ENCODE measurements at regions not wholly inside any gene's neighbourhood (a gene's known extent, or its start where the extent isn't known, plus 50 kb on each side); places are given as distances from the start of the nearest gene placed in this dataset.

DNA sequence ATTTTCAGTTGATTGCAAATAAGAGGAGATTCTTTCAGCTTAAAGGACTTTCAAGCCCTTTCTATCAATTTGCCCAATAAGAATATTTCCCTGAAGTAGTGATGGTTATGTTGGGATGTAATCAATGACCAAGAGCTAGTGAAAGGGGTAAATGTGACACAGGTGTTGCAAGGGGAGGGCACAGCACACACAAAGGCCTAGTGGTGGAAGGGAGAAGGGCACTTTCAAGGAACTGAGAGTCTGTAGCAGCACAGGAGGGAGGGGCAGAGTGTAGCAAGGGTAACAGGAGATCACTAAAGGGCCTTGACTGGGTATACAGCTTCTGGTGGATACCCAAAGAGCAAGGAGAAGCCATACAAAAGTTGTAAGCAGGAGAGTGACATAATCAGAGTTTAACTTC lies 217.8 kb upstream of the ARHGEF26 start:
- TF ChIP-seq ZNF274 (IDR thresholded peaks at IDR 0.05; ENCODE audit: low read depth, low read length) (no peak), YY1 (IDR thresholded peaks at IDR 0.05; ENCODE audit: insufficient read depth, insufficient read length) (no peak), SUZ12 (IDR thresholded peaks at IDR 0.05; ENCODE audit: extremely low read depth, insufficient read depth, insufficient read length) (no peak)

Data from NT2/D1 (cell line).